ENCODE measurements at regions not wholly inside any gene's neighbourhood (a gene's known extent, or its start where the extent isn't known, plus 50 kb on each side); places are given as distances from the start of the nearest gene placed in this dataset.

GRCh38 chr18:39113790-39114189 lies 1548.2 kb upstream of the CELF4 start:
- Histone ChIP-seq H3K4me3 (ENCODE audit: low read length) (no peak overlapping the region), H3K9ac (ENCODE audit: low read length) (no peak overlapping the region), H3K4me1 (ENCODE audit: low read length) (no peaks in the 10 kb centered on the region), H2AFZ (ENCODE audit: low read length) (no peak overlapping the region), H3K4me2 (ENCODE audit: low read depth, low read length, poor library complexity, severe bottlenecking) (no peak overlapping the region), H3K9me3 (ENCODE audit: low read length) (peaks cover 32% of the 10 kb centered on the region), H3K79me2 (ENCODE audit: low read length) (no peaks in the 10 kb centered on the region), H4K20me1 (ENCODE audit: insufficient read depth, low read depth, low read length) (no peaks in the 10 kb centered on the region), H3K36me3 (ENCODE audit: insufficient read depth, low read length) (no peaks in the 10 kb centered on the region), H3K9me2 (replicated peaks; ENCODE audit: insufficient read depth, low read length) (no peaks in the 10 kb centered on the region), H3K27ac (ENCODE audit: low read length) (no peak overlapping the region), H3K27me3 (ENCODE audit: low read length) (no peaks in the 10 kb centered on the region)
- no peak for DNase-seq

GRCh38 chr18:39105104-39105503 lies 1539.5 kb upstream of the CELF4 start:
- Histone ChIP-seq H3K4me3 (ENCODE audit: low read length) (no peak overlapping the region), H3K27me3 (ENCODE audit: low read length) (no peaks in the 10 kb centered on the region), H3K79me2 (ENCODE audit: low read length) (no peaks in the 10 kb centered on the region)

DNA sequence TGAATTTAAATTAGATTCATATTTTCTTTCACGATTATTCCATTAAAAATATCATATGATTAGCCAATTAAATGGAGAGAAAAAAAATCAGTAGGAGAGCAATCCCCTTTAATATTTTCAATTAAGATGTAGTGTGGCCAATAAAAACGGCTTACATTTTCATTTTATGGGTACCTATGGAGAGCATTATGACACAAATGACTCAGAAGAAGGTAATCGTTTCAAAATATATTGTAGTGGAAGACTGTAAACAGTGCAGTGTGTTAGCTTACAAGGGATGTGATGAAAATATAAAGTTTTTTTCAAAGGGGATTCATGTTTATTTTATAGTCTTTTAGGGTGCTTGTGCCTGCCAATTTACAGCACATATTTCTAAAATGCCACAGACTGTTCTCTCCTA lies 1507.4 kb upstream of the CELF4 start:
- H3K27me3 ChIP-seq (ENCODE audit: low read length): no peaks in the 10 kb centered on the region
- H3K4me3 ChIP-seq (ENCODE audit: low read length): no peak overlapping the region
- no peaks in the 10 kb centered on the region for H3K79me2 ChIP-seq (ENCODE audit: low read length)
- H3K27ac ChIP-seq (ENCODE audit: low read length): no peak overlapping the region
- DNase-seq: no peak
- no peaks in the 10 kb centered on the region for H3K36me3 ChIP-seq (ENCODE audit: insufficient read depth, low read length)
- H2AFZ ChIP-seq (ENCODE audit: low read length): no peak overlapping the region
- H3K4me1 ChIP-seq (ENCODE audit: low read length): no peaks in the 10 kb centered on the region
- no peak overlapping the region for H3K4me2 ChIP-seq (ENCODE audit: low read depth, low read length, poor library complexity, severe bottlenecking)
- no peaks in the 10 kb centered on the region for H3K9me2 ChIP-seq (replicated peaks; ENCODE audit: insufficient read depth, low read length)
- H3K9me3 ChIP-seq (ENCODE audit: low read length): peaks cover 13% of the 10 kb centered on the region; the same call in 1 of the 2 replicates
- H3K9ac ChIP-seq (ENCODE audit: low read length): no peak overlapping the region
- no peaks in the 10 kb centered on the region for H4K20me1 ChIP-seq (ENCODE audit: insufficient read depth, low read depth, low read length)

More at GRCh38 chr18:39105104-39105503, 1539.5 kb upstream of the CELF4 start:
- no peak for DNase-seq
- Histone ChIP-seq H2AFZ (ENCODE audit: low read length) (no peak overlapping the region), H3K9ac (ENCODE audit: low read length) (no peak overlapping the region), H3K27ac (ENCODE audit: low read length) (no peak overlapping the region), H3K36me3 (ENCODE audit: insufficient read depth, low read length) (no peaks in the 10 kb centered on the region), H3K4me2 (ENCODE audit: low read depth, low read length, poor library complexity, severe bottlenecking) (no peak overlapping the region), H3K4me1 (ENCODE audit: low read length) (no peaks in the 10 kb centered on the region), H4K20me1 (ENCODE audit: insufficient read depth, low read depth, low read length) (no peaks in the 10 kb centered on the region), H3K9me2 (replicated peaks; ENCODE audit: insufficient read depth, low read length) (no peaks in the 10 kb centered on the region), H3K9me3 (ENCODE audit: low read length) (peaks cover 41% of the 10 kb centered on the region; the same call in 1 of the 2 replicates)

- Histone ChIP-seq H2AFZ (ENCODE audit: low read length) (no peak overlapping the region), H3K27me3 (ENCODE audit: low read length) (no peaks in the 10 kb centered on the region), H3K4me3 (ENCODE audit: low read length) (no peak overlapping the region), H3K79me2 (ENCODE audit: low read length) (no peaks in the 10 kb centered on the region), H3K36me3 (ENCODE audit: insufficient read depth, low read length) (no peaks in the 10 kb centered on the region), H4K20me1 (ENCODE audit: insufficient read depth, low read depth, low read length) (no peaks in the 10 kb centered on the region), H3K27ac (ENCODE audit: low read length) (no peak overlapping the region), H3K4me1 (ENCODE audit: low read length) (no peaks in the 10 kb centered on the region), H3K9ac (ENCODE audit: low read length) (no peak overlapping the region), H3K4me2 (ENCODE audit: low read depth, low read length, poor library complexity, severe bottlenecking) (no peak overlapping the region), H3K9me3 (ENCODE audit: low read length) (peaks cover 35% of the 10 kb centered on the region), H3K9me2 (replicated peaks; ENCODE audit: insufficient read depth, low read length) (no peaks in the 10 kb centered on the region)
- DNase-seq: no peak
Observed at GRCh38 chr18:39062426-39062825, 1496.8 kb upstream of the CELF4 start.

DNA sequence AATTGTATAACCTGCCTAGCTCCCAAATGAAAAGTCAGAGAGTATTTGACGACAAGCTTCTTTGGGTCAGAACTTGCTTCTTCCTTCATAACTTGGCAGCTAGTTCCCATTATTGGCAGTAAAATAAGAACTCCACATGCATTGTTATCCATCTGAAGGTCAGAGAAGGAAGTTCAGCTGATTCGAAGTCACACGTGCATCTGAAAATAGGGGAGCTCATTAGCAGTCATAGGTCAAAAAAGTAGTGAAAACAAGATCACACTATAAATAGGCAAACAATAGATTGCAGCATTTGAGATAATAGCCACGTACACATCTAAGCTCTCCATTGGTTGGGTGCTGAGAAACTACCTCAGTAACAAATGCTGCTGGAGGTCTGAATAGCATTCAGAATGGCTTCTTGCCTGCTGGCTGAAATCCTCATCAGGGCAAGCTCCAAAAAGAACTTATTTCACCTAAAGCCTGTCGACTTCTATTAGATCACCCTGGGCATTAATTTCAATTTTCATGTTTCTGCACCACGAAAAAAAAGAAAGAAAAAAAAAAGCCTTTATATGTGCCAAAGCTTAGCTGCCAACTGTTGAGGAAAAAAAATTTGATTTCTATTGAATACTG lies 1492.9 kb upstream of the CELF4 start:
- Histone ChIP-seq H3K4me3 (ENCODE audit: low read length) (no peak overlapping the region), H3K79me2 (ENCODE audit: low read length) (no peaks in the 10 kb centered on the region), H2AFZ (ENCODE audit: low read length) (no peak overlapping the region), H3K9me3 (ENCODE audit: low read length) (peaks cover 38% of the 10 kb centered on the region), H3K9ac (ENCODE audit: low read length) (no peak overlapping the region), H3K4me1 (ENCODE audit: low read length) (no peaks in the 10 kb centered on the region), H3K27me3 (ENCODE audit: low read length) (no peaks in the 10 kb centered on the region), H3K4me2 (ENCODE audit: low read depth, low read length, poor library complexity, severe bottlenecking) (no peak overlapping the region), H4K20me1 (ENCODE audit: insufficient read depth, low read depth, low read length) (no peaks in the 10 kb centered on the region), H3K27ac (ENCODE audit: low read length) (no peak overlapping the region), H3K9me2 (replicated peaks; ENCODE audit: insufficient read depth, low read length) (no peaks in the 10 kb centered on the region), H3K36me3 (ENCODE audit: insufficient read depth, low read length) (no peaks in the 10 kb centered on the region)
- no peak for DNase-seq

DNA sequence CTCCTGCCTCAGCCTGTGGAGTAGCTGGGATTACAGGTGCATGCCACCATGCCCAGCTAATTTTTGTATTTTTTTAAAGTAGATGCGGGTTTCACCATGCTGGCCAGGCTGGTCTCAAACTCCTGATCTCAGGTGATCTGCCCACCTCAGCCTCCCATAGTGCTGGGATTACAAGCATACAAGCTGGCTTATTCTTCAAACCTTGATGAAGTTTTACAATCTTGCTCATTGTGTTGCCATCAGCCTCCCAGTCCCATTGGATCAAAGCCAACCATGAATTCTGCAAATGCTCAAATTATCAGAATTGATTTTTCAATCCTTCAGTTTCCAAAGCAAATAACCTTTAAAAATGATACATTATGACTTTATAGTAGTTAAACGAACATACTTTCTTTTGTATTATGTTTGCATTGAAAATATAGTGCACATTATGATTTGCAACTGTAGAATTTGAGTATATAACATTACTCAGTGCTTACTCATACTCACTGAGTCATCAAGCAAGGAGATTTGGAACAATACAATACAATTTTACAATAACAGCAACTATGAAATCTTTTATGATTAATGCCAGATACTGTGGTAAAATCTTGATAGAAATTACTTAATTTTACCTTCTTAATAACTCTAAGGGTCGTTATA lies 1491.9 kb upstream of the CELF4 start:
- Histone ChIP-seq H3K79me2 (ENCODE audit: low read length) (no peaks in the 10 kb centered on the region), H3K9me3 (ENCODE audit: low read length) (peaks cover 37% of the 10 kb centered on the region), H4K20me1 (ENCODE audit: insufficient read depth, low read depth, low read length) (no peaks in the 10 kb centered on the region), H3K4me1 (ENCODE audit: low read length) (no peaks in the 10 kb centered on the region), H3K27me3 (ENCODE audit: low read length) (no peaks in the 10 kb centered on the region), H3K27ac (ENCODE audit: low read length) (no peak overlapping the region), H3K9ac (ENCODE audit: low read length) (no peak overlapping the region), H3K36me3 (ENCODE audit: insufficient read depth, low read length) (no peaks in the 10 kb centered on the region), H3K4me3 (ENCODE audit: low read length) (no peak overlapping the region), H2AFZ (ENCODE audit: low read length) (no peak overlapping the region), H3K4me2 (ENCODE audit: low read depth, low read length, poor library complexity, severe bottlenecking) (no peak overlapping the region), H3K9me2 (replicated peaks; ENCODE audit: insufficient read depth, low read length) (no peaks in the 10 kb centered on the region)
- DNase-seq: no peak

GRCh38 chr18:39053571-39053970 lies 1488.0 kb upstream of the CELF4 start:
- no peaks in the 10 kb centered on the region for H3K4me1 ChIP-seq (ENCODE audit: low read length)
- H3K9me2 ChIP-seq (replicated peaks; ENCODE audit: insufficient read depth, low read length): no peaks in the 10 kb centered on the region
- peaks cover 46% of the 10 kb centered on the region for H3K9me3 ChIP-seq (ENCODE audit: low read length)
- no peak overlapping the region for H3K9ac ChIP-seq (ENCODE audit: low read length)
- no peak overlapping the region for H3K4me3 ChIP-seq (ENCODE audit: low read length)
- no peak overlapping the region for H3K27ac ChIP-seq (ENCODE audit: low read length)
- no peaks in the 10 kb centered on the region for H3K79me2 ChIP-seq (ENCODE audit: low read length)
- no peaks in the 10 kb centered on the region for H3K27me3 ChIP-seq (ENCODE audit: low read length)
- no peaks in the 10 kb centered on the region for H4K20me1 ChIP-seq (ENCODE audit: insufficient read depth, low read depth, low read length)
- H2AFZ ChIP-seq (ENCODE audit: low read length): no peak overlapping the region
- no peak overlapping the region for H3K4me2 ChIP-seq (ENCODE audit: low read depth, low read length, poor library complexity, severe bottlenecking)
- no peaks in the 10 kb centered on the region for H3K36me3 ChIP-seq (ENCODE audit: insufficient read depth, low read length)
- no peak for DNase-seq

GRCh38 chr18:39051013-39051412 lies 1485.4 kb upstream of the CELF4 start:
- Histone ChIP-seq H3K4me2 (ENCODE audit: low read depth, low read length, poor library complexity, severe bottlenecking) (no peak overlapping the region), H3K27ac (ENCODE audit: low read length) (no peak overlapping the region)

More at GRCh38 chr18:39051013-39051412, 1485.4 kb upstream of the CELF4 start:
- Histone ChIP-seq H3K79me2 (ENCODE audit: low read length) (no peaks in the 10 kb centered on the region), H3K9me3 (ENCODE audit: low read length) (peaks cover 43% of the 10 kb centered on the region), H2AFZ (ENCODE audit: low read length) (no peak overlapping the region), H3K4me1 (ENCODE audit: low read length) (no peaks in the 10 kb centered on the region), H3K4me3 (ENCODE audit: low read length) (no peak overlapping the region), H3K9me2 (replicated peaks; ENCODE audit: insufficient read depth, low read length) (no peaks in the 10 kb centered on the region), H3K36me3 (ENCODE audit: insufficient read depth, low read length) (no peaks in the 10 kb centered on the region), H3K9ac (ENCODE audit: low read length) (no peak overlapping the region), H3K27me3 (ENCODE audit: low read length) (no peaks in the 10 kb centered on the region), H4K20me1 (ENCODE audit: insufficient read depth, low read depth, low read length) (no peaks in the 10 kb centered on the region)
- no peak for DNase-seq

Data from Karpas-422 (cell line).